GM12864 (cell line): ENCODE measurements at regions not wholly inside any gene's neighbourhood (a gene's known extent, or its start where the extent isn't known, plus 50 kb on each side); places are given as distances from the start of the nearest gene placed in this dataset.

Source experiments
- DNase-seq: peaks from one replicate; pipeline ENCODE4 v3.0.0-alpha.2; 2011; ENCODE audit warnings: low read depth
- H3K4me3 ChIP-seq: 2 replicates; pipeline ENCODE4 v1.5.1; 2011; ENCODE audit warnings: mild to moderate bottlenecking, low read depth, low read length, control low read depth
- CTCF ChIP-seq: IDR thresholded peaks from 2 replicates; pipeline ENCODE4 v1.5.1; 2011; ENCODE audit warnings: low read depth, mild to moderate bottlenecking, moderate library complexity, low read length, control low read depth, inconsistent platforms; ENCODE audit errors: missing control alignments

DNA sequence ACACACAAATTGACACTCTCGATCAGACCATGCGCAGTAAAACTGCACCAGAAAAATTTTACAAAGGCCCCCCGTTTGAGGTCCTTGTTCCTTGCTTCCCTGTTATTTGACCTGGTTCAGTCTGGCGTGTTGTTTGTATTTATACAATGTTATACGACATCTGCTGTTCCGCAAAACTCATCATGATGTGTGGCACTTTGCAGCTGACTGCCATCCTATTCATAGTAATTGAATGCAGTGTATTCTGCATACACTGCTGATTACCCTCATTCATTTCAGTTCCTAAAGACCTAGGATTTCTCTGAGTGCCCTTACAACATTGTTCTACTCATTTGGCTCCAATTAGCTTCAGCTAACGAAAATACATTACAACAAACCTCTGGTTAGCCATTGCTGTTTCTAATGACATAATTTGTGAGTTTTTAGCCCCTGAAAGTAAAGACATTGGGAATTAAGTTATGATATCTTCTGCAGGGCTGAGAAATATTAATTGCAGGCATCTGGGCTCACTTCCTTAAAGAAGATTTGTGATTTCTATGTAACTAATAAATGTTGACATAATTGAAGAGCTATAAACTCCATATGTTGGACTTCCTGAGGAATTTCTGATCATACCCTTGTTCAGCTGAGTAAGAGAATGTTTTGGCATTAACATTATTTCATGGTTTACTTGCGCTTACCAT, 75.7 kb downstream of the C3orf38 start:
- no peak for DNase-seq
- no peak overlapping the region for H3K4me3 ChIP-seq
- no peak for TF ChIP-seq CTCF

GRCh38 chr3:88226910-88227309, 77.2 kb downstream of the C3orf38 start:
- no peak for DNase-seq
- no peak overlapping the region for H3K4me3 ChIP-seq
- TF ChIP-seq CTCF = no peak

DNA sequence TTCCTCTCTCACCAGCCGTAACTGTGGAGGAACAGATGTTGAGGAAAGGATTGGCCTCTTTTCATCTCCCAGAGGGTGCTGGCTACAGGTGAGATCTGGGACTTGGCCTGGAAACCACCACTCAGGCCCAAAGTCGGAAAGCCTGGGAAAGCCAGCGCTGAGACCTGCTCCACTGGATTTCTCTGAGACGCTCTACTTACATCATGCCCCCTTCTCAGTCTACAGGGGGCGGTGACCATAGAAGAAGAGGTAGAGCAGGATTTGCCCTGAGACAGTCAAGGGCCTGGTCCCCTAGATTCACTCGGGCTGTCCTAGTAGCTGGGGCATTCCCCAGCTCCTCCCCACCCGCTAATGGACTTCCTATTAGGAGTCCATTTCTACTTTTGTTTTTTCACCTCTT, 80.9 kb downstream of the C3orf38 start:
- no peak for TF ChIP-seq CTCF
- DNase-seq = no peak
- H3K4me3 ChIP-seq = no peak overlapping the region

DNA sequence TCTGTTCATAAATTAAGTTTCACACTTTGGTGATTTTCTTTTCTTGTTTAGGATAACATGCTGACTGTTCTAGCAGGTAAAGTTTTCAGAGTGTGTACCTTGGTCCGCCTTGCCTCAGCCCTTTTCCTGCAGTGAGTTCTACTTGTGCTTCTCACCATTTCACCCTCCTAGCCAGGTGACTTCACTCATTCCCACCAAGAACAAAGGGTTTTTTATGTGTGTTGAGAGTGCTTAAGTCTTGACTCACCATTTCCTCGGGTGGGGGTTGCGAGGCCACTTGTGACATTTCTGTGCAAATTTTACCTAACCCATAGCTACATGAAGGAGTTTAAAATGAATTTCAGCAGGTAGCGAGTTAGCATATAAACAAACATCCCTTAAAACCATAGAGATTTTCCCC, 81.4 kb downstream of the C3orf38 start:
- DNase-seq = no peak
- TF ChIP-seq CTCF = no peak
- no peak overlapping the region for H3K4me3 ChIP-seq

DNA sequence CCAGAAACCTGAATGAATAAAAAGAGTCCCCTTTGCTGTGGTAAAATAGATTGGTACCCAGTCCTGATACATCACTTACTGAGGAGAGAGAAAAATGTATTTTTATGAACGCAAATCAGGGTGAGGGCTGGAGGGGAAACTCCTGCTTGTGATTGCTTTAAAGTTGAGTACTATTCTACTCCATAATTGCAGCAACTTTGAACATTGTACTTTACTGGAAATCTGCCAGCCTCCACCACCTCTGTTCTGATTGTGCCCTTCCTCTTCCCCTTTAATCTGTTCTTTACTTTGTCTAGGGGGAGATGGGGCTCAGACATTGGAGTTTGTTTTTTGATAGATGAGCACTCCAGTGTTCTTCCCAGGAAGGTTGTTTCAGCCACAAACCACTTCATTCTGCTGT, 81.9 kb downstream of the C3orf38 start:
- no peak overlapping the region for H3K4me3 ChIP-seq
- DNase-seq = no peak
- no peak for TF ChIP-seq CTCF

- no peak for TF ChIP-seq CTCF
- DNase-seq = no peak
Observed at GRCh38 chr3:88235102-88235501, 85.3 kb downstream of the C3orf38 start.

DNA sequence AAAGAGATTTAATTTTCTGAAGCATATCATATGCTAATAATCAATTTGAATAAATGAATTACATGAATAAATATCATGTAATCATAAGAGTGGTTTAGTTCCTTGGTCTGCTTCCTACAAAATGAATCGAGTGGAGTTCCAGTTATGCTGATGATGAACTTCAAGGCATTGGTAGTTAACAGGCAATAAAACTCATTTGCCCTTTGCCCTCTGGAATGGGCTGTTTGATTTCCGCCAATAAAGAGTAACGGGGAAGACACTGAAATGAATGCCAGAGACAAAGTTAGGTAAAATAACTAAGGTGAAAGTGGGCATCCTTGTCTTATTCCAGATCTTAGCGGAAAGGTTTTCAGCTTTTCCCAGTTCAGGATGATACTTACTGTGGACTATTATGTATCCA, 90.1 kb downstream of the C3orf38 start:
- TF ChIP-seq CTCF = no peak
- no peak overlapping the region for H3K4me3 ChIP-seq
- no peak for DNase-seq

More at GRCh38 chr3:88235102-88235501, 85.3 kb downstream of the C3orf38 start:
- no peak overlapping the region for H3K4me3 ChIP-seq
